Hepatocyte (in vitro differentiated cells): ENCODE measurements at regions not wholly inside any gene's neighbourhood (a gene's known extent, or its start where the extent isn't known, plus 50 kb on each side); places are given as distances from the start of the nearest gene placed in this dataset.
A peak's percentile ranks its signal among the peaks of the same experiment; 100 is the strongest.
"Not testable (repeated sequence)": the region's sequence is repeated elsewhere in the genome, so short reads cannot be mapped to it uniquely, and the experiment has no call there.

Experiments used
- DNase-seq: peaks from one replicate; pipeline ENCODE4 v3.0.0-alpha.2; 2016; ENCODE audit warnings: low spot score
- H2AFZ ChIP-seq: fragments of 200-600 bp; sonication (generic); 2 replicates; pipeline ENCODE4 v1.6.0; 2016; ENCODE audit warnings: antibody characterized with exemption, mild to moderate bottlenecking
- H3K27ac ChIP-seq: fragments of 200-600 bp; sonication (generic); 2 replicates; pipeline ENCODE4 v1.5.1; 2016; ENCODE audit warnings: mild to moderate bottlenecking
- H3K27me3 ChIP-seq: fragments of 200-600 bp; sonication (generic); 2 replicates; pipeline ENCODE4 v1.6.1; 2016
- H3K36me3 ChIP-seq: fragments of 200-600 bp; sonication (generic); replicated peaks from 2 replicates; pipeline ENCODE4 v1.5.1; 2016; ENCODE audit warnings: low read depth; ENCODE audit not compliant: insufficient read depth
- H3K4me1 ChIP-seq: fragments of 200-600 bp; sonication (generic); 2 replicates; pipeline ENCODE4 v1.5.1; 2016; ENCODE audit warnings: mild to moderate bottlenecking, moderate library complexity; ENCODE audit not compliant: insufficient read depth
- H3K4me2 ChIP-seq: fragments of 200-600 bp; sonication (generic); 2 replicates; pipeline ENCODE4 v1.6.0; 2016
- H3K4me3 ChIP-seq: fragments of 200-600 bp; sonication (generic); 2 replicates; pipeline ENCODE4 v1.5.1; 2016; ENCODE audit warnings: mild to moderate bottlenecking
- H3K79me2 ChIP-seq: fragments of 200-600 bp; sonication (generic); 2 replicates; pipeline ENCODE4 v1.6.0; 2017; ENCODE audit warnings: mild to moderate bottlenecking
- H3K9me2 ChIP-seq: fragments of 200-600 bp; sonication (generic); replicated peaks from 2 replicates; pipeline ENCODE4 v1.6.0; 2017; ENCODE audit warnings: mild to moderate bottlenecking; ENCODE audit not compliant: insufficient read depth
- H3K9me3 ChIP-seq: fragments of 200-600 bp; sonication (generic); 2 replicates; pipeline ENCODE4 v1.5.1; 2016; ENCODE audit warnings: low read depth, mild to moderate bottlenecking
- H4K20me1 ChIP-seq: fragments of 200-600 bp; sonication (generic); 2 replicates; pipeline ENCODE4 v1.6.0; 2016; ENCODE audit warnings: mild to moderate bottlenecking; ENCODE audit not compliant: insufficient read depth, poor library complexity, severe bottlenecking
- CTCF ChIP-seq: fragments of 200-600 bp; sonication (generic); IDR thresholded peaks from 2 replicates; pipeline ENCODE4 v1.5.1; 2016; ENCODE audit warnings: antibody characterized with exemption, mild to moderate bottlenecking; ENCODE audit not compliant: poor library complexity
- EZH2 ChIP-seq: fragments of 200-600 bp; sonication (generic); IDR thresholded peaks from 2 replicates; pipeline ENCODE4 v1.6.1; 2016; ENCODE audit warnings: antibody characterized with exemption, mild to moderate bottlenecking, borderline replicate concordance
- EZH2phosphoT487 ChIP-seq: fragments of 200-600 bp; sonication (generic); IDR thresholded peaks from one replicate; pipeline ENCODE4 v1.6.1; 2018; ENCODE audit warnings: antibody characterized with exemption, mild to moderate bottlenecking, low read depth, moderate library complexity; ENCODE audit not compliant: unreplicated experiment, severe bottlenecking
- WGBS: methylation state at CpG from one replicate; pipeline ENCODE4 v1.1.6; 2016; ENCODE audit warnings: low lambda C conversion rate; ENCODE audit errors: missing lambda C conversion rate; 5-methylcytosine and 5-hydroxymethylcytosine counted together

GRCh38 chr6:142645663-142646062 is 299.3 kb downstream of the HIVEP2 start:
- TF ChIP-seq CTCF (no peak), EZH2 (no peak), EZH2phosphoT487 (no peak)
- H3K4me2 ChIP-seq, result no peak overlapping the region
- H3K27me3 ChIP-seq, result no peaks in the 10 kb centered on the region
- no peaks in the 10 kb centered on the region for H3K79me2 ChIP-seq
- H2AFZ ChIP-seq, result no peak overlapping the region
- H3K9me2 ChIP-seq, result no peaks in the 10 kb centered on the region
- WGBS, result 93% methylated on average over 2 of the region's 2 CpGs
- no peak overlapping the region for H3K4me3 ChIP-seq
- H3K4me1 ChIP-seq, result peaks cover 5% of the 10 kb centered on the region
- no peaks in the 10 kb centered on the region for H3K36me3 ChIP-seq
- H4K20me1 ChIP-seq, result no peaks in the 10 kb centered on the region
- no peak overlapping the region for H3K27ac ChIP-seq
- no peaks in the 10 kb centered on the region for H3K9me3 ChIP-seq
- DNase-seq, result no peak

DNA sequence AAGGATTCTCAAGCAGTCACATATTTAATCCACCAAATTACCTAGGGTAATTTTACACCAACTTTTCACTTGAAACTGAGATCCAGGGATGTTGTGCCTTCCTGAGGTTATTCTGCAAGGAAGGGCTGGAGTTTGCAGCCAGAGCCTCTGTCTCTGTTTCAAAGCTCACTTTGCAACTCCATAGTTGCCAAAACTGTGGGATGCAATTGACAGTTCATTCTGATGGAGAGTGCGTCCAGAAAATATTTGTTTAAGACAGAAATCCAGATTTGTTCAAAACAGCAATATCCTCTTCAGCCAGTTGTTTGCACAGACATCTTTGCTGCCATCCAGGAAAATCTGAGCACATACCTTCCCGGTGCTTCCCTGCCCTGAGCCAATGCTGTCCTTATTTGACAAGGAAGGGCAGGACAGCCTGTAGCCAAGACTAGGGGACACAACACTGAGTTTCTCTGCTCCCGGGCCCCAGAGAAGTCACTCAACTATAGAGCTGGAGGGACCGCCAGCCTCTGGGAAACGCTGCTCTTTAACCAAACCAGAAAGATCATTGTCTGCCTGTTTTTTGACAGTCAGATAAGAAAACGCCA is 297.4 kb downstream of the HIVEP2 start:
- Histone ChIP-seq H3K4me3 (no peak overlapping the region), H3K27me3 (no peaks in the 10 kb centered on the region), H3K4me1 (peaks cover 5% of the 10 kb centered on the region), H4K20me1 (no peaks in the 10 kb centered on the region), H3K9me3 (no peaks in the 10 kb centered on the region), H3K27ac (peak overlapping the region; percentile 9), H3K4me2 (peak overlapping the region; percentile 65), H3K9me2 (no peaks in the 10 kb centered on the region), H2AFZ (peak overlapping the region; percentile 29), H3K36me3 (no peaks in the 10 kb centered on the region), H3K79me2 (no peaks in the 10 kb centered on the region)
- no peak for TF ChIP-seq CTCF
- TF ChIP-seq EZH2, result no peak
- no peak for TF ChIP-seq EZH2phosphoT487
- 11% methylated on average over 6 of the region's 6 CpGs for WGBS
- DNase-seq, result no peak

GRCh38 chr6:142648036-142648451 is 296.9 kb downstream of the HIVEP2 start:
- TF ChIP-seq EZH2, result no peak
- no peak for TF ChIP-seq CTCF
- Histone ChIP-seq H3K4me1 (peaks cover 5% of the 10 kb centered on the region), H3K4me2 (peak overlapping the region; percentile 65), H3K9me3 (no peaks in the 10 kb centered on the region), H3K79me2 (no peaks in the 10 kb centered on the region), H2AFZ (peak overlapping the region; percentile 29), H3K27ac (peak overlapping the region; percentile 9), H3K4me3 (no peak overlapping the region), H3K36me3 (no peaks in the 10 kb centered on the region), H4K20me1 (no peaks in the 10 kb centered on the region), H3K9me2 (no peaks in the 10 kb centered on the region), H3K27me3 (no peaks in the 10 kb centered on the region)
- 16% methylated on average over 3 of the region's 3 CpGs for WGBS
- DNase-seq, result no peak

- Histone ChIP-seq H3K4me3 (no peak overlapping the region), H2AFZ (no peak overlapping the region), H3K9me3 (no peaks in the 10 kb centered on the region), H3K9me2 (no peaks in the 10 kb centered on the region), H3K27ac (no peak overlapping the region), H3K27me3 (no peaks in the 10 kb centered on the region), H3K4me1 (peaks cover 5% of the 10 kb centered on the region), H4K20me1 (no peaks in the 10 kb centered on the region), H3K4me2 (peak overlapping the region; percentile 65), H3K36me3 (no peaks in the 10 kb centered on the region), H3K79me2 (no peaks in the 10 kb centered on the region)
- WGBS, result 48% methylated on average over 1 of the region's 1 CpG
- TF ChIP-seq CTCF (no peak), EZH2phosphoT487 (no peak), EZH2 (no peak)
- no peak for DNase-seq
Measured at GRCh38 chr6:142648526-142648925, 296.4 kb downstream of the HIVEP2 start.

GRCh38 chr6:142649438-142650234 is 295.3 kb downstream of the HIVEP2 start:
- not testable (repeated sequence) for H3K4me3 ChIP-seq, H3K4me1 ChIP-seq, H3K4me2 ChIP-seq, H3K27me3 ChIP-seq, DNase-seq, H3K9me3 ChIP-seq, H3K27ac ChIP-seq, H4K20me1 ChIP-seq, H2AFZ ChIP-seq, H3K79me2 ChIP-seq, H3K36me3 ChIP-seq, H3K9me2 ChIP-seq
- 77% methylated on average over 11 of the region's 11 CpGs for WGBS
